Omental fat pad (tissue), 3 donors: ENCODE measurements at regions not wholly inside any gene's neighbourhood (a gene's known extent, or its start where the extent isn't known, plus 50 kb on each side); places are given as distances from the start of the nearest gene placed in this dataset.
"Not testable (repeated sequence)": the region's sequence is repeated elsewhere in the genome, so short reads cannot be mapped to it uniquely, and the experiment has no call there.

Experiments
- ATAC-seq: fragments of 150-250 bp; one replicate; pipeline ENCODE4 v1.9.1; 2016; ENCODE audit warnings: mild to moderate bottlenecking, moderate library complexity; ENCODE audit not compliant: low FRiP score
- DNase-seq: peaks from one replicate; pipeline ENCODE4 v3.0.0-alpha.2; 2019; ENCODE audit warnings: low spot score
- CTCF ChIP-seq, 3 donors: fragments of 450-650 bp; IDR thresholded peaks; one replicate each; pipeline ENCODE4 v1.5.1; 2016 to 2017; ENCODE audit warnings: antibody characterized with exemption in 3 of 3, mild to moderate bottlenecking in 3 of 3, moderate library complexity in 2 of 3

DNA sequence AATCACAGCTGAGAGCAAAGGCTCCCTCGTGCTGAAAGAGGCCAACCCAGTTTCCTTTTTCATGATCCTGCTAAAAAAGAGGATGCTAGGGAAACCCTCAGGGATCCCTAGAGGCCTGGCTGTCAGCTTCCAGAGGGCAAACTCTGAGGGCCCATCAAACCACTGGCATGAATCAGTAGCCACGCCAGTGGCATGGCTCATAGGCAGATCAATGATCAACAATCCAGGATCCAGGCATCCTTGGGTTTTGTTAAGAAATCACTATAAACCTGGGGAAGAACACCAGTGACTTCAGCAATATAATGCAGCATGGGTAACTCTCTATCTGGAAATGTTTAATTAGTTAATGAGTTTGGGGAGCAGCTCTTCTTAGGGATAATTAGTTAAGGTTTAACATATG is 286.5 kb downstream of the C1D start:
- ATAC-seq (no peak), DNase-seq (no peak)
- no peak for TF ChIP-seq CTCF (IDR thresholded peaks at IDR 0.05)

DNA sequence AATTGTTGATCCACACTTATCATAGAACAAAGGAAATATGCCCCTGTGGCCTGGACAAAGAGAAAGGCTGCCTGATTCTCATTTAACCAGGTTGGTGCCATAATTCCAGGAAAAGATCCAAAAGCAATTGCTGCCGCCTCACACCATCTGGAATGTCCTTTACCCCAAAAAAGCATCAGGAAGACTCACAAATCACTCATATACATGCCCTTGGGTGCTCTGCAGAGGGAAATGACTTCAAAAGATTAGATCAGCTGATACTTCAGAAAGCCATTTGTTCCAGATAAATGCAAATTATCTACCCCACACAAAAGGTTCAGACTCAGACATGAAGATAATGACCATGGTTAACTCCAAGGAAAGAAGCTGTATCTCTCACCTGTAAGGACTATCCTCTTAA is 285.8 kb downstream of the C1D start:
- TF ChIP-seq CTCF (IDR thresholded peaks at IDR 0.05): no peak
- no peak for DNase-seq
- no peak for ATAC-seq

DNA sequence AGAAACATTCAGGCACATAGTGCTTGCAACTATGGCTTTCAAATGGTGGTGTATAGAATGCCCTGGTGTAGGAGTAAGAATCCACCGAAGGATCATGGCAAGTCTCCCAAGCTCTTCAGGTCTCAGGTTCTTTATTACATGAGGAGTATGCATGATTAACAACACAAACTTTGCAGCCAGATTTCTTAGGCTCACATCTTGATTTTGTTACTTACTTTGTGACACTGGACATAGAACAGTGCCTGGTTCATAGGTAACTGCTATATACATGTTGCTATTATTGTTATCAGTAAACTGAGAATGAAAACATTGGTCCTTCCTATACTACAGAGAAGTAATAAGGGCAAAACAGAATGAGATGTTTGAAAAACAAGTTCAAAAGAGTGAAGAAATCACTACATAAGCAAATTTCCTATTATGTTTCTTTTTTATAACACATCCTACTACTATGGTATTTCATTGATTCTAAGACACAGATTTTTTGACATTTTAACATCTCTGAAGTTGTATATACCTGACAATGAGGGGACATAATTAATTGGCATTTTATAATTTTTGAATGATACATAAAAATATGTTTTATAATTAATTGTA is 284.9 kb downstream of the C1D start:
- TF ChIP-seq CTCF (IDR thresholded peaks at IDR 0.05): no peak
- DNase-seq (no peak), ATAC-seq (no peak)

GRCh38 chr2:67780841-67781240 is 282.0 kb downstream of the C1D start:
- not testable (repeated sequence) for ATAC-seq, DNase-seq

- TF ChIP-seq CTCF (IDR thresholded peaks at IDR 0.05): no peak
- DNase-seq (no peak), ATAC-seq (no peak)
Observed at GRCh38 chr2:67782443-67782842, 280.4 kb downstream of the C1D start.

DNA sequence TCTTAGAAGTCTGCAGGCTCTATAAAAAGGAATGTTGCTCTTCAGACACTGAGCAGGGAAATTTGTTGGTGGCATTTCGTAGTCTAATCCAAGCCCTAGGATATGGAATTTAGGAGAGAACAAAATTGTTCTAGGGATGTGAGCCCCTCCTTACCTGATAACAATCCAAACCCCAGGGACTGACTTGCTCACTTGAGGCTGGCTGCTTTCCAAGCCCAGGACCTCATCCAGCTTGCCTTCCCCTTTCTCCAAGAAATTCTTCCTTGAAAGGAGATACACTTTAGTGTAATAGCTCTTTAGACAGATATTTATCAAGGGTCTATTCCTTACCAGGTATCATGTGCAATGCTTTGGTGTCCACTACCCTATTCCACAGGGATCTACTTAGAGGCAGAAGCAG is 279.8 kb downstream of the C1D start:
- ATAC-seq: no peak
- TF ChIP-seq CTCF (IDR thresholded peaks at IDR 0.05): no peak

GRCh38 chr2:67790622-67791021 is 272.2 kb downstream of the C1D start:
- no peak for DNase-seq
- no peak for TF ChIP-seq CTCF (IDR thresholded peaks at IDR 0.05)
- ATAC-seq: no peak

More for the DNA sequence above, 279.8 kb downstream of the C1D start:
- DNase-seq: no peak

DNA sequence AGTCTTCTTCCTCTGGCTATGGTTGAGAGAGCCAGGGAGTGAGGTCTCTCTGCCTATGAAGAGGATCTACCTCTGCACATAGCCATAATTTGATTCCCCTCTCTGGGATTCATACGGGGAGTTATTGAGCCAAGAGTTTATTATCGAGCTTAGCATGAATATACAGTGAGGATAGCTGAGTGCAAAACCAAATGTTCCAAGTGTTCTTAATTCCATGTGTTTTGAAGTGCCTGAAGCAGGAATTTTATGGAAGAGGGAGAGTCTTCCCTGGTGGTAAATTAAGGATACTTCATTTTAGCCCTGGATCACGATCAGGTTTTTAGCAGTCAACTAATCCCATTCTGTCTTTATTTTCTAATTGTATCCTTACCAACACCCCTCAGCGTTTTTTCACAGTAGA is 270.6 kb downstream of the C1D start:
- no peak for ATAC-seq
- TF ChIP-seq CTCF (IDR thresholded peaks at IDR 0.05): no peak
- DNase-seq: no peak
